HepG2 (cell line): ENCODE measurements at regions not wholly inside any gene's neighbourhood (a gene's known extent, or its start where the extent isn't known, plus 50 kb on each side); places are given as distances from the start of the nearest gene placed in this dataset.

ENCODE experiments used
- ATF2 ChIP-seq: sonication (generic); formaldehyde crosslinking; IDR thresholded peaks from 2 replicates; pipeline ENCODE4 v1.4.0; 2020; ENCODE audit warnings: missing genetic modification reagents
- GTF3A ChIP-seq: sonication (generic); formaldehyde crosslinking; conservative IDR thresholded peaks from 2 replicates; pipeline ENCODE4 v1.4.0; 2020; ENCODE audit warnings: mild to moderate bottlenecking, missing genetic modification reagents
- MTF2 ChIP-seq: sonication (generic); formaldehyde crosslinking; IDR thresholded peaks from 2 replicates; pipeline ENCODE4 v1.5.0; 2020; ENCODE audit warnings: missing genetic modification reagents, borderline replicate concordance
- MXD3 ChIP-seq: IDR thresholded peaks from 2 replicates; pipeline ENCODE4 v1.6.1; 2016; ENCODE audit warnings: mild to moderate bottlenecking, missing biosample characterization, missing genetic modification reagents
- RFXANK ChIP-seq: IDR thresholded peaks from 2 replicates; pipeline ENCODE4 v1.6.1; 2016
- RNF219 ChIP-seq: sonication (generic); formaldehyde crosslinking; IDR thresholded peaks from 2 replicates; pipeline ENCODE4 v1.5.0; 2020; ENCODE audit warnings: mild to moderate bottlenecking, missing genetic modification reagents
- SALL2 ChIP-seq: sonication (generic); formaldehyde crosslinking; IDR thresholded peaks from 2 replicates; pipeline ENCODE4 v1.8.1; 2023; ENCODE audit warnings: mild to moderate bottlenecking, missing genetic modification reagents, inconsistent platforms
- SETDB1 ChIP-seq: sonication (generic); formaldehyde crosslinking; IDR thresholded peaks from 2 replicates; pipeline ENCODE4 v1.5.1; 2020; ENCODE audit warnings: missing genetic modification reagents, mild to moderate bottlenecking, borderline replicate concordance
- ZBTB14 ChIP-seq: sonication (generic); formaldehyde crosslinking; IDR thresholded peaks from 2 replicates; pipeline ENCODE4 v1.4.0; 2020; ENCODE audit warnings: missing genetic modification reagents
- ZFYVE20 ChIP-seq: sonication (generic); formaldehyde crosslinking; IDR thresholded peaks from 2 replicates; pipeline ENCODE4 v1.8.0; 2023; ENCODE audit warnings: low read depth, mild to moderate bottlenecking, moderate library complexity, missing genetic modification reagents, borderline replicate concordance
- ZNF101 ChIP-seq: sonication (generic); formaldehyde crosslinking; IDR thresholded peaks from 2 replicates; pipeline ENCODE4 v1.4.0; 2020; ENCODE audit warnings: mild to moderate bottlenecking, low read depth, missing genetic modification reagents, borderline replicate concordance
- ZNF34 ChIP-seq: sonication (generic); formaldehyde crosslinking; IDR thresholded peaks from 2 replicates; pipeline ENCODE4 v1.4.0; 2020; ENCODE audit warnings: mild to moderate bottlenecking, missing genetic modification reagents, borderline replicate concordance
- ZNF674 ChIP-seq: sonication (generic); formaldehyde crosslinking; IDR thresholded peaks from 2 replicates; pipeline ENCODE4 v1.5.0; 2020; ENCODE audit warnings: low read depth, mild to moderate bottlenecking, missing genetic modification reagents

- TF ChIP-seq RNF219 (CRISPR knock-in tag) (no peak), MTF2 (no peak), ZNF674 (no peak), MXD3 (no peak), SETDB1 (CRISPR knock-in tag) (no peak), ZBTB14 (no peak), ZNF34 (CRISPR knock-in tag) (no peak), SALL2 (CRISPR knock-in tag) (no peak), ZNF101 (CRISPR knock-in tag) (no peak), ZFYVE20 (CRISPR knock-in tag) (no peak), GTF3A (CRISPR knock-in tag) (no peak), RFXANK (CRISPR knock-in tag) (no peak), ATF2 (CRISPR knock-in tag) (no peak)
- TF ChIP-seq, all 625 proteins: peak for 0
These were observed 430.1 kb upstream of the FRG1 start (continued) for GRCh38 chr4:189510601-189511000.
